ENCODE measurements at regions not wholly inside any gene's neighbourhood (a gene's known extent, or its start where the extent isn't known, plus 50 kb on each side); places are given as distances from the start of the nearest gene placed in this dataset.
A peak's percentile ranks its signal among the peaks of the same experiment; 100 is the strongest.

DNA sequence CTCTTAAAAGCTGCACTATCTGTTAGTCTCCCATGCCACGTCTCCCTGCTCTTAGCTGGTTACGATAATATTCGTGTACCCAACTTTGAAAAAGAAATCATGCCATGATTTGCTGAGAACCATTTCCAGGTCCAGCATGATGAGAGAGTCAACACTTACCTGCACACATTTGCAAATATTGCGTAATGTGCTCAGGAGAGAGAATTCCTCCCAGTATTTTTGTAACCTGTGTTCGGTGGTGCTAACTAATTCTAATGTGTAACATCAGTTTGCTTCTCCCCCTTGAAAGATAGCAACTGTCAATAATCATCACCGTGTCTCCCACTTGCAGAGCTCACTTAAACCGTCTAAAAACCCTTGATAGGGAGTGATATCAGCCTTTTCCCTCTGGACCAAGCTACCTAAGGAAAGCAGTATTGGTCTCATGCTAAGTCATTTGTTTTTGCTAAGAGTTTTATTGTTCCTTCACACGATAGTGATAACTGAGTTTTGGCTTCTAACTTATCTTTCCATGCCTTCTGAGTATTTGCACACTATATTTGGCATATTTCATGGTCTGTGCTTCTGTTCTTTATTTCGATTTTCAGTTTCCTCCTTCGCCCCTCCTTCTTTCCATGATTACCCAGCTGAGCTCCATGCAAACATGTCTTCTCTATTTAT is 61.1 kb upstream of the IRF2BP2 start (continued):
- TF ChIP-seq, protein P1, sequence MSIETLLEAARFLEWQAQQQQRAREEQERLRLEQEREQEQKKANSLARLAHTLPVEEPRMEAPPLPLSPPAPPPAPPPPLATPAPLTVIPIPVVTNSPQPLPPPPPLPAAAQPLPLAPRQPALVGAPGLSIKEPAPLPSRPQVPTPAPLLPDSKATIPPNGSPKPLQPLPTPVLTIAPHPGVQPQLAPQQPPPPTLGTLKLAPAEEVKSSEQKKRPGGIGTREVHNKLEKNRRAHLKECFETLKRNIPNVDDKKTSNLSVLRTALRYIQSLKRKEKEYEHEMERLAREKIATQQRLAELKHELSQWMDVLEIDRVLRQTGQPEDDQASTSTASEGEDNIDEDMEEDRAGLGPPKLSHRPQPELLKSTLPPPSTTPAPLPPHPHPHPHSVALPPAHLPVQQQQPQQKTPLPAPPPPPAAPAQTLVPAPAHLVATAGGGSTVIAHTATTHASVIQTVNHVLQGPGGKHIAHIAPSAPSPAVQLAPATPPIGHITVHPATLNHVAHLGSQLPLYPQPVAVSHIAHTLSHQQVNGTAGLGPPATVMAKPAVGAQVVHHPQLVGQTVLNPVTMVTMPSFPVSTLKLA (conservative IDR thresholded peaks at IDR 0.05) = peak in 1 of 2 experiments; percentile 36; a peak in 1 of 4 replicates
- TF ChIP-seq HDAC3 (IDR thresholded peaks at IDR 0.05; ENCODE audit: borderline replicate concordance, partially characterized antibody) (peak; percentile 52), FOSL1 (tag; conservative IDR thresholded peaks at IDR 0.05) (0 out of 2 replicates have a peak, but pooled peaks have one; percentile 32), MTA2 (IDR thresholded peaks at IDR 0.05; ENCODE audit: low read depth) (peak; percentile 49; the same call in 1 of the 2 replicates), ZSCAN29 (IDR thresholded peaks at IDR 0.05) (no peak), ZNF184 (CRISPR knock-in tag; IDR thresholded peaks at IDR 0.05) (no peak), NUFIP1 (IDR thresholded peaks at IDR 0.05; ENCODE audit: partially characterized antibody) (no peak), TRIM24 (IDR thresholded peaks at IDR 0.05) (peak in 1 of 2 experiments; percentile 63; a peak in 3 of 4 replicates)
- TF ChIP-seq, protein P2, sequence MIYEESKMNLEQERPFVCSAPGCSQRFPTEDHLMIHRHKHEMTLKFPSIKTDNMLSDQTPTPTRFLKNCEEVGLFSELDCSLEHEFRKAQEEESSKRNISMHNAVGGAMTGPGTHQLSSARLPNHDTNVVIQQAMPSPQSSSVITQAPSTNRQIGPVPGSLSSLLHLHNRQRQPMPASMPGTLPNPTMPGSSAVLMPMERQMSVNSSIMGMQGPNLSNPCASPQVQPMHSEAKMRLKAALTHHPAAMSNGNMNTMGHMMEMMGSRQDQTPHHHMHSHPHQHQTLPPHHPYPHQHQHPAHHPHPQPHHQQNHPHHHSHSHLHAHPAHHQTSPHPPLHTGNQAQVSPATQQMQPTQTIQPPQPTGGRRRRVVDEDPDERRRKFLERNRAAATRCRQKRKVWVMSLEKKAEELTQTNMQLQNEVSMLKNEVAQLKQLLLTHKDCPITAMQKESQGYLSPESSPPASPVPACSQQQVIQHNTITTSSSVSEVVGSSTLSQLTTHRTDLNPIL (CRISPR knock-in tag; IDR thresholded peaks at IDR 0.05) = no peak
- TF ChIP-seq, protein P3, sequence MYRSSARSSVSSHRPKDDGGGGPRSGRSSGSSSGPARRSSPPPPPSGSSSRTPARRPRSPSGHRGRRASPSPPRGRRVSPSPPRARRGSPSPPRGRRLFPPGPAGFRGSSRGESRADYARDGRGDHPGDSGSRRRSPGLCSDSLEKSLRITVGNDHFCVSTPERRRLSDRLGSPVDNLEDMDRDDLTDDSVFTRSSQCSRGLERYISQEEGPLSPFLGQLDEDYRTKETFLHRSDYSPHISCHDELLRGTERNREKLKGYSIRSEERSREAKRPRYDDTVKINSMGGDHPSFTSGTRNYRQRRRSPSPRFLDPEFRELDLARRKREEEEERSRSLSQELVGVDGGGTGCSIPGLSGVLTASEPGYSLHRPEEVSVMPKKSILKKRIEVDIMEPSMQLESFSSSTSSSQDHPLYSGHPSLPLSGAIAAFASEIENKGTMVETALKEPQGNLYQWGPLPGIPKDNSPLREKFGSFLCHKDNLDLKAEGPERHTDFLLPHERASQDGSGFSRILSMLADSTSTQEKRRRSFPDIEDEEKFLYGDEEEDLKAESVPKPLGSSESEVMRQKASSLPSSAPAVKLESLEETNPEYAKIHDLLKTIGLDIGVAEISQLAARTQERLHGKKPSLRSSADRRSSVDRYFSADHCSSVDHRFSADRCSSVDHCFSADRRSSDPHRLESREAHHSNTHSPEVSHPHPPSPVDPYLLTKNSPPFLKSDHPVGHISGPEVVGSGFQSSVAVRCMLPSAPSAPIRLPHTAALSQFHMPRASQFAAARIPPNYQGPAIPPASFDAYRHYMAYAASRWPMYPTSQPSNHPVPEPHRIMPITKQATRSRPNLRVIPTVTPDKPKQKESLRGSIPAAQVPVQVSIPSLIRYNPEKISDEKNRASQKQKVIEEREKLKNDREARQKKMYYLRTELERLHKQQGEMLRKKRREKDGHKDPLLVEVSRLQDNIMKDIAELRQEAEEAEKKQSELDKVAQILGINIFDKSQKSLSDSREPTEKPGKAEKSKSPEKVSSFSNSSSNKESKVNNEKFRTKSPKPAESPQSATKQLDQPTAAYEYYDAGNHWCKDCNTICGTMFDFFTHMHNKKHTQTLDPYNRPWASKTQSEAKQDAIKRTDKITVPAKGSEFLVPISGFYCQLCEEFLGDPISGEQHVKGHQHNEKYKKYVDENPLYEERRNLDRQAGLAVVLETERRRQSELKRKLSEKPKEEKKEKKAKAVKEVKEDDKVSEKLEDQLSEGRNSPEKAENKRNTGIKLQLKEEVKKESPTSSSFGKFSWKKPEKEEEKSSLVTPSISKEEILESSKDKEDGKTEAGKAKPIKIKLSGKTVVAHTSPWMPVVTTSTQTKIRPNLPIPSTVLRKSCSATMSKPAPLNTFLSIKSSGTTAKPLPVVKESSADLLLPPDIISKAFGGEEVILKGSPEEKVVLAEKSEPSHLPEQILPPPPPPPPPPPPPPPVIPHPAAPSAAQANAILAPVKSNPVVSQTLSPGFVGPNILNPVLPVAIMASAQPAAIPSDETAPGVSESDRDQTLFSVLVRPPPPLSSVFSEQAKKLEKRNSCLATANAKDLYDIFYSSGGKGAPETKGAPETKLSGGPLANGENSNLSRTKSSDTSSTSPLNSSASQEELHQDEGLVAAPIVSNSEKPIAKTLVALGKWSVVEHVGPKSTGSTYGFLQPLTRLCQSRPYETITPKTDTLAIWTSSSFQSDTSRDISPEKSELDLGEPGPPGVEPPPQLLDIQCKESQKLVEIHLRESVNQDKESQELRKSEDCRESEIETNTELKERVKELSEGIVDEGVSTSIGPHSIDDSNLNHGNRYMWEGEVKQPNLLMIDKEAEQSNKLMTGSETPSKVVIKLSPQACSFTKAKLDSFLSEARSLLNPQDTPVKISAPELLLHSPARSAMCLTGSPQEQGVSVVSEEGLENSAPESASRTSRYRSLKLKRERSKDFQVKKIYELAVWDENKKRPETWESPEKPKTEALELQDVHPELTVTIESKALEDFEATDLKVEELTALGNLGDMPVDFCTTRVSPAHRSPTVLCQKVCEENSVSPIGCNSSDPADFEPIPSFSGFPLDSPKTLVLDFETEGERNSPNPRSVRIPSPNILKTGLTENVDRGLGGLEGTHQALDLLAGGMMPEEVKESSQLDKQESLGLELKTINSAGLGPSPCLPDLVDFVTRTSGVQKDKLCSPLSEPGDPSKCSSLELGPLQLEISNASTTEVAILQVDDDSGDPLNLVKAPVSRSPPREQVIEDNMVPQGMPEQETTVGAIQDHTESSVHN (IDR thresholded peaks at IDR 0.05; ENCODE audit: borderline replicate concordance in 1 of 2, low read depth in 1 of 2) = no peak
- TF ChIP-seq, protein P4, sequence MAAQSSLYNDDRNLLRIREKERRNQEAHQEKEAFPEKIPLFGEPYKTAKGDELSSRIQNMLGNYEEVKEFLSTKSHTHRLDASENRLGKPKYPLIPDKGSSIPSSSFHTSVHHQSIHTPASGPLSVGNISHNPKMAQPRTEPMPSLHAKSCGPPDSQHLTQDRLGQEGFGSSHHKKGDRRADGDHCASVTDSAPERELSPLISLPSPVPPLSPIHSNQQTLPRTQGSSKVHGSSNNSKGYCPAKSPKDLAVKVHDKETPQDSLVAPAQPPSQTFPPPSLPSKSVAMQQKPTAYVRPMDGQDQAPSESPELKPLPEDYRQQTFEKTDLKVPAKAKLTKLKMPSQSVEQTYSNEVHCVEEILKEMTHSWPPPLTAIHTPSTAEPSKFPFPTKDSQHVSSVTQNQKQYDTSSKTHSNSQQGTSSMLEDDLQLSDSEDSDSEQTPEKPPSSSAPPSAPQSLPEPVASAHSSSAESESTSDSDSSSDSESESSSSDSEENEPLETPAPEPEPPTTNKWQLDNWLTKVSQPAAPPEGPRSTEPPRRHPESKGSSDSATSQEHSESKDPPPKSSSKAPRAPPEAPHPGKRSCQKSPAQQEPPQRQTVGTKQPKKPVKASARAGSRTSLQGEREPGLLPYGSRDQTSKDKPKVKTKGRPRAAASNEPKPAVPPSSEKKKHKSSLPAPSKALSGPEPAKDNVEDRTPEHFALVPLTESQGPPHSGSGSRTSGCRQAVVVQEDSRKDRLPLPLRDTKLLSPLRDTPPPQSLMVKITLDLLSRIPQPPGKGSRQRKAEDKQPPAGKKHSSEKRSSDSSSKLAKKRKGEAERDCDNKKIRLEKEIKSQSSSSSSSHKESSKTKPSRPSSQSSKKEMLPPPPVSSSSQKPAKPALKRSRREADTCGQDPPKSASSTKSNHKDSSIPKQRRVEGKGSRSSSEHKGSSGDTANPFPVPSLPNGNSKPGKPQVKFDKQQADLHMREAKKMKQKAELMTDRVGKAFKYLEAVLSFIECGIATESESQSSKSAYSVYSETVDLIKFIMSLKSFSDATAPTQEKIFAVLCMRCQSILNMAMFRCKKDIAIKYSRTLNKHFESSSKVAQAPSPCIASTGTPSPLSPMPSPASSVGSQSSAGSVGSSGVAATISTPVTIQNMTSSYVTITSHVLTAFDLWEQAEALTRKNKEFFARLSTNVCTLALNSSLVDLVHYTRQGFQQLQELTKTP (IDR thresholded peaks at IDR 0.05; ENCODE audit: low read depth in 1 of 2, partially characterized antibody in 2 of 2) = peak in 1 of 2 experiments; percentile 53

Data from K562 (cell line).